ENCODE measurements at regions not wholly inside any gene's neighbourhood (a gene's known extent, or its start where the extent isn't known, plus 50 kb on each side); places are given as distances from the start of the nearest gene placed in this dataset.

DNA sequence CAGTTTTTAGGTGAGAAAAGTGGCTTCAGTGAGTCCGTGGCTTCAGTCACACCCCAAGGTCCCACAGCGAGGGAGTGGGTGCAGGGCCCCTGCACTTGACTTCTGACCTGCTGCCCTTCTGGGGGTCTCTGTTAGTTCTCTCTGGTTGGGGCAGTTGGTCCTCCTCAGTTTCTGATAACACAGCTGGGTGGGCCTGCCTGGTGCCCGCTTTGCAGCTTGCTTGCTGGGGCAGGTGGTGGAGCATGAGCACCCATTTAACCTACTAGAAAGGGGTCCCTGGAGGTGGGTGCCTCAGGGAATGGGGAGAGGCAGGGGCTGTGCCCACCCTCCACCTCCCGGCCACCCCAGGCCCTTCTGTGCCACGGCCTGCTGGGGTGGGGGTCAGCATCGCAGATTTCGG, 83.2 kb downstream of the ASB1 start:
- Histone ChIP-seq H3K4me3 (ENCODE audit: low read depth, low read length, poor library complexity, severe bottlenecking) (no peak overlapping the region), H4K20me1 (ENCODE audit: insufficient read depth, low read length) (no peaks in the 10 kb centered on the region), H3K9me3 (ENCODE audit: low read length) (no peaks in the 10 kb centered on the region), H3K36me3 (ENCODE audit: insufficient read depth, low read length) (no peaks in the 10 kb centered on the region), H3K4me2 (ENCODE audit: low read length) (no peak overlapping the region), H3K4me1 (ENCODE audit: insufficient read depth, low read length, poor library complexity, severe bottlenecking) (no peaks in the 10 kb centered on the region), H3K27ac (ENCODE audit: low read depth, low read length, poor library complexity, severe bottlenecking) (no peak overlapping the region), H2AFZ (ENCODE audit: low read length) (no peak overlapping the region), H3K79me2 (ENCODE audit: insufficient read depth, low read depth, low read length) (no peaks in the 10 kb centered on the region), H3K9me2 (ENCODE audit: insufficient read depth, low read length) (no peaks in the 10 kb centered on the region)
- ChIA-PET CTCF (ENCODE audit: unreplicated experiment) (no interaction called here), POLR2A (no interaction called here)
- TF ChIP-seq, protein P1, sequence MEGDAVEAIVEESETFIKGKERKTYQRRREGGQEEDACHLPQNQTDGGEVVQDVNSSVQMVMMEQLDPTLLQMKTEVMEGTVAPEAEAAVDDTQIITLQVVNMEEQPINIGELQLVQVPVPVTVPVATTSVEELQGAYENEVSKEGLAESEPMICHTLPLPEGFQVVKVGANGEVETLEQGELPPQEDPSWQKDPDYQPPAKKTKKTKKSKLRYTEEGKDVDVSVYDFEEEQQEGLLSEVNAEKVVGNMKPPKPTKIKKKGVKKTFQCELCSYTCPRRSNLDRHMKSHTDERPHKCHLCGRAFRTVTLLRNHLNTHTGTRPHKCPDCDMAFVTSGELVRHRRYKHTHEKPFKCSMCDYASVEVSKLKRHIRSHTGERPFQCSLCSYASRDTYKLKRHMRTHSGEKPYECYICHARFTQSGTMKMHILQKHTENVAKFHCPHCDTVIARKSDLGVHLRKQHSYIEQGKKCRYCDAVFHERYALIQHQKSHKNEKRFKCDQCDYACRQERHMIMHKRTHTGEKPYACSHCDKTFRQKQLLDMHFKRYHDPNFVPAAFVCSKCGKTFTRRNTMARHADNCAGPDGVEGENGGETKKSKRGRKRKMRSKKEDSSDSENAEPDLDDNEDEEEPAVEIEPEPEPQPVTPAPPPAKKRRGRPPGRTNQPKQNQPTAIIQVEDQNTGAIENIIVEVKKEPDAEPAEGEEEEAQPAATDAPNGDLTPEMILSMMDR (conservative IDR thresholded peaks at IDR 0.05; ENCODE audit: low read length): no peak
- no peak for TF ChIP-seq EZH2phosphoT487 (IDR thresholded peaks at IDR 0.05; ENCODE audit: borderline replicate concordance, low read depth, low read length)
- intact Hi-C loops (cut with micrococcal nuclease; ENCODE audit: unreplicated experiment): no loop called here
- no peak for DNase-seq (ENCODE audit: low spot score)
- no TSS peak for BruUV-seq (replicated peaks)

DNA sequence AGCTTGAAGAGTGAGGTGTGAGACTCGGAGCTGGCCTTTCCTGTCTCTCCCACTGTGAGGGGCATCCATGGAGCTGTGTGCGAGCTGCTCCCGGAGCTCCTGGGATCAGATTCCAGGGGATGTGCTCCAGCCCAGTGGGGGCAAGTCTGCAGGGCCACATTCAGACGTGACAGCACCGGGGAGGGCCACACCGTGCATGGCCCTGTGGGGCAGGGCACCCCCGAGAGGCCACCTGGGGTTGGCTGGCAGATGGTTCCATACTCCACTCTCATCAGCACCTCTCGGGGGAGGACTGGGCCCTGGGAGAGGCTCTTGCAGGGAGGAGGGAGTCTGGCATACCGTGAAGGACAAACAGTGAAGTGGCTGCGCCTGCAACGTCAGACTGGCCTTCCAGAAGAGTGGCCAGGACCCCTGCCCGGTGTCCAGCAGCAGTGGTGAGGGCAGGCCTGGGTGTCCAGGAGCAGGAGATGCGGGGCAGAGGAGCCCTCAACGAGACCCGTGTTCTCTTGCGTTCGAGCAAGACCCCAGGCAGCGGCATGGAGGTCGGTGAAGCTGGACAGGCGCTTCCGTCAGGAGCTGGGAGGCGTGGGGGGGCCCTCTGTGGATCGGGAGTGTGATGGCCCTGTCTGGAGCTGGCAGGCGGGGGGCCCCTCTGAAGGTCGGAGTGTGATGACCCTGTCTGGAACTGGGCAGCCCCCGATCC, 84.3 kb downstream of the ASB1 start:
- POLR2A ChIA-PET: interaction anchor here (0.5 kb wide), 1 partner anchor 42 kb away, joined by 3 read pairs; no protein-coding TSS in a partner anchor
- DNase-seq (ENCODE audit: low spot score): no peak
- no peaks in the 10 kb centered on the region for H3K9me3 ChIP-seq (ENCODE audit: low read length)
- no peak overlapping the region for H3K4me3 ChIP-seq (ENCODE audit: low read depth, low read length, poor library complexity, severe bottlenecking)
- H3K36me3 ChIP-seq (ENCODE audit: insufficient read depth, low read length): no peaks in the 10 kb centered on the region
- intact Hi-C loops (cut with micrococcal nuclease; ENCODE audit: unreplicated experiment): no loop called here
- no peak for TF ChIP-seq EZH2phosphoT487 (IDR thresholded peaks at IDR 0.05; ENCODE audit: borderline replicate concordance, low read depth, low read length)
- TF ChIP-seq, protein P1 (conservative IDR thresholded peaks at IDR 0.05; ENCODE audit: low read length): no peak
- no TSS peak for BruUV-seq (replicated peaks)
- no peak overlapping the region for H3K27ac ChIP-seq (ENCODE audit: low read depth, low read length, poor library complexity, severe bottlenecking)
- H3K4me1 ChIP-seq (ENCODE audit: insufficient read depth, low read length, poor library complexity, severe bottlenecking): no peaks in the 10 kb centered on the region
- CTCF ChIA-PET (ENCODE audit: unreplicated experiment): no interaction called here
- H3K9me2 ChIP-seq (ENCODE audit: insufficient read depth, low read length): no peaks in the 10 kb centered on the region
- no peaks in the 10 kb centered on the region for H4K20me1 ChIP-seq (ENCODE audit: insufficient read depth, low read length)
- H3K79me2 ChIP-seq (ENCODE audit: insufficient read depth, low read depth, low read length): no peaks in the 10 kb centered on the region
- H3K4me2 ChIP-seq (ENCODE audit: low read length): no peak overlapping the region
- H2AFZ ChIP-seq (ENCODE audit: low read length): no peak overlapping the region

DNA sequence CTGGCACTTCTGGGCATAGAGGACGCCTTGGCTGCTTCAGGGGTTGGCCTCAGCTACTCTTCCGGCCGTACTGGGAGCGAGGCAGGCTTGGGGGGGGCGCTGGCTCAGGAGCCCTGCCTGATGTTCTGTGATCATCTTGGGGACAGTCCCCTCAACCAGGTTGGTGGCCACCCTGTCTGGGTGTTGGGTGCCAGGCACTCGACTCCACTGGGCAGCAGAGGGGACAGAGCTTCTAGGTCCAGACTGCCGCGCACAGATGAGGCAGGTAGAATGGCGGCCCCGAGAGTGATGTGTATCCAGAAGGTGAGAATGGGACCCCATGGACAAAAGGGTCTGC, 84.9 kb downstream of the ASB1 start:
- H3K4me1 ChIP-seq (ENCODE audit: insufficient read depth, low read length, poor library complexity, severe bottlenecking): no peaks in the 10 kb centered on the region
- intact Hi-C loops (cut with micrococcal nuclease; ENCODE audit: unreplicated experiment): no loop called here
- no peaks in the 10 kb centered on the region for H3K9me3 ChIP-seq (ENCODE audit: low read length)
- ChIA-PET CTCF (ENCODE audit: unreplicated experiment) (no interaction called here), POLR2A (no interaction called here)
- no peak overlapping the region for H3K4me3 ChIP-seq (ENCODE audit: low read depth, low read length, poor library complexity, severe bottlenecking)
- no peak overlapping the region for H3K27ac ChIP-seq (ENCODE audit: low read depth, low read length, poor library complexity, severe bottlenecking)
- H4K20me1 ChIP-seq (ENCODE audit: insufficient read depth, low read length): no peaks in the 10 kb centered on the region
- H3K9me2 ChIP-seq (ENCODE audit: insufficient read depth, low read length): no peaks in the 10 kb centered on the region
- H3K79me2 ChIP-seq (ENCODE audit: insufficient read depth, low read depth, low read length): no peaks in the 10 kb centered on the region
- no peak overlapping the region for H2AFZ ChIP-seq (ENCODE audit: low read length)
- no peak for DNase-seq (ENCODE audit: low spot score)
- H3K36me3 ChIP-seq (ENCODE audit: insufficient read depth, low read length): no peaks in the 10 kb centered on the region
- TF ChIP-seq, protein P1 (conservative IDR thresholded peaks at IDR 0.05; ENCODE audit: low read length): no peak
- no peak for TF ChIP-seq EZH2phosphoT487 (IDR thresholded peaks at IDR 0.05; ENCODE audit: borderline replicate concordance, low read depth, low read length)
- H3K4me2 ChIP-seq (ENCODE audit: low read length): no peak overlapping the region
- BruUV-seq (replicated peaks): no TSS peak

All from OCI-LY7 (cell line).